Activated CD8-positive, alpha-beta memory T cell treated with anti-CD3 and anti-CD28 coated beads for 36 hours (primary cell): ENCODE measurements at regions not wholly inside any gene's neighbourhood (a gene's known extent, or its start where the extent isn't known, plus 50 kb on each side); places are given as distances from the start of the nearest gene placed in this dataset.
"Not testable (repeated sequence)": the region's sequence is repeated elsewhere in the genome, so short reads cannot be mapped to it uniquely, and the experiment has no call there.

Experiments
- CTCF ChIA-PET: fragments of 350-600 bp; sonication (Branson Sonifier 250); formaldehyde crosslinking; loops from one replicate; lab custom pipeline; 2021; ENCODE audit warnings: antibody characterized with exemption; lab: Charles Lee
- POLR2A ChIA-PET: fragments of 350-600 bp; sonication (Branson Sonifier 250); formaldehyde crosslinking; loops from one replicate; lab custom pipeline; 2021; ENCODE audit warnings: antibody characterized with exemption; lab: Charles Lee

DNA sequence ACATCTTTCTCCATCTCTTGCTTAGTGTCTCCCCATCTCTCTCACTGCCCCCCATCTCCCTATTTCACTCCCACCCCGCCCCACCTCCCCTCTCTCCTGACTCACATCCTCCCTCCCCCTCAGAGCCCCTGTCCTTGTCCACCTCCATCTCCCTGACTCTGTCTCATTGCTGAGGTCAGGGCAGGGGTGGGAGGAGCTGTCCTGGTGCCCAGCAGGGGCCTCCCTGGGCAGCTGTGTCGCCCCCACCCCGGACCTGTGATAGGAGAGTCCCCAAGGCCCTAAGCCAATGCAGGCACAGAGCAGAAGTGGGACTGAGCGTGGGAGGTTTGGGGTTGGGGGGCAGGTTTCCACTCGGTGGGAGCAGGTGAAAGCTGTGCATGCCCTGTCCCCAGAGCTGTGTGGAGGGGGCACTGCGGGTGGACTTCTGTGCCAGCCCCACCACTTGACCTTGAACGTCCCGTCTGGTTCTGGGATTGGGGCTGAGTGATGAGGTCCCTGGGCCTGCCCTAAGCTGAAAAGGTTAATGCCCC, 210.8 kb downstream of the TBC1D2B start:
- CTCF ChIA-PET, result no interaction called here

DNA sequence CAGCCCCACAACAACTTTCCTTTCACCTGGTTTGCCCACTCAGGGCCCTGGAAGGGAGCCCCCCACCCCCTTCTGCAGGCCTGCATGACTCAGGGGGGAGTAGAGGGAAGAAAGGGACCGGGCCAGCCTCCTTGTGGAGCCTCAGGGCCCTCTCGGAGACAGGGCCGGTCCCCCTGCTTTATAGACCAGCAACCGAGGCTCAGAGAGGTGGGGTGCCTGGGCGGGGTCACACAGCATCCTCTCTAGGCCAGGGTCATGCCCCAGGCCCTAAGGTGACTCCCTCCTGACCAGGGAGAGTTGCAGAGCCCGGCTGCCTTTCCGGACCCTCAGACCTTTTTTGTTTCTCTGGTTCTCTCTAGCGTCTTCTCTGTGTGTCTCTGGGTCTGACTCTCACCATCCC, 211.3 kb downstream of the TBC1D2B start:
- CTCF ChIA-PET, result no interaction called here
- POLR2A ChIA-PET, result no interaction called here

More for the DNA sequence above, 210.8 kb downstream of the TBC1D2B start:
- POLR2A ChIA-PET, result no interaction called here

DNA sequence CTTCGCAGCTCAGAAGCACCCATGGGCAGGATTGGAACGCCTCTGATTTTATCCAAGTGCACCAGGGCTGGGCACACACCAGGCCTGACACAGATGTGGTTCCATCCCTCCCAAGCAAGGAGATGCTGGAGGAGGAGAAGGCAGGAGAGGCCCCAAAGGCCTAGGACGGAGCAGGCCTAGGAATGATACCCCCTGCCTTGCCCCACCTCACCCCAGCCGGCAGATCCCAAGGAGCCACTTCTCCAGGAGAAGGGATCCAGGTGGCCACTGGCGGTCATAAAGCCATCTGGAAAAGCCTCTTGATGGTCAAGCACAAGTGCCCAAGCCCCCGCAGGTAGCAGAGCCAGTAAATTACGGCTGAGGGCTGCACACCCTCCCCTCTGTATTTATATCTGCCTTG, 211.8 kb downstream of the TBC1D2B start:
- POLR2A ChIA-PET, result no interaction called here
- CTCF ChIA-PET, result no interaction called here

DNA sequence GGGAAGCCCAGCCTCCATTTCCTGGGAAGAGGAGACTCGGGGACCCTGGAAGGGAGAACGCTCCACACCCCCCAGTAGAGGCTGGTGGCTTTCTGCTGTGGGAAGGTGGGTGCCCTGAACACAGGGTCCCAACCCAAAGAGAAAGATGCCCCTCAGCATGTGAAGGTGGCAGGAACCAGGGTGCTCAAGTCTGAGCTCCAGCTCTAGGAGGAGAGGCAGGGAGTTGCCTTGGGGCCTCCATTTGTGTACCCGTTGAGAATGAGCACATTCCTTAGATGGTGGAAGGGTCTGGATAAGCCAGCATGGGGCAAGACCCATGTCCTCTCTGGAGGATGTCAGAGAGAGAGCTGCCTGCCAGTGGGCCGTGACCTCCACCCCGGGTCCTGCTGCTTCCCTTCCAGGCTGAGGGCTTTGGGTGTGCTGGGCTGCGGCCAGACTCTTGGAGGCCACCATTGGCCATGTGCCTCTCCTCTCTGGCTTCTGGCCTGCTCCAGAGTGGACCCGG, 212.4 kb downstream of the TBC1D2B start:
- ChIA-PET CTCF (no interaction called here), POLR2A (no interaction called here)

DNA sequence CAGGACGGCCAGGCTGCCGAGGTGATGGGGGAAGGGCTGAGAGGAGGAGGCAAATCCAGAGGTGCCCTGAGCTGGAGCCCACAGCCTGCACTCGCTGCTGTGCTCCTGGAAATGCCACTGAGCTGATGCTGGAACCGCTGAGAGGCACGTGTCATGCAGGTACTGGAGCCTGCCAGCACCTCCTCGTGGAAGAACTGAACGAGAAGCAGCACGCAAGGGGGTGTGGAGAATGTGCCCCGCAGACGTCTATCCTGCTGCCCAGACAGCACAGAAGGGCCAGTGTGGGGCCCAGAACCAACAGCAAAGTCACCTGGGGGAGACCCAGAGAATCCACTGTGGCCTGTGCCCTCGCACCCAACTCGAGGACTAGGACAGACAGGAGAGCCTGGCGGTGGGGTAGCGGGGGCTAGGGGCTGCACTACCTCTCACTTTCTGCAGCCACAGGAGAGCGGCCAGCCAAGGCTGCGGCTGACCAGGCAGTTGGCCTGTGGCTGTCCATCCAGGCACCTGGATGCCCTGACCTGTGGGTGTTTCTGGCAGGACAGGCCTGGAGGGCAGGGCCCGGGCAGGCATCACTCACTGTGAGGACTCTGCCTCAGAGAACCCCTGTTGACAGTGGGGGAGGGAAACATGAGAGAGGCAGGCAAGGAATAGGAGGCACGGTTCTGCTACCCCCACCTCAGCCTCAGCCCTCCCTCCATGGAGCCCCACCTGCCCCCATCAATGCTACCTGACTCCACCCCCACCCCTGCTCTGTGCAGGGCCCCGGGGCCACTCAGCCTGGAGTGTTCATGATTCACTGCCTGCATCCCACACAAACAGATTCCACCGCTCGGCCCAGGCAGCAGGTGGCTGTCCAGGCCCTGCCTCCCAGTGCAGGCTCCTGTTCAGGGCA, 213.1 kb downstream of the TBC1D2B start:
- POLR2A ChIA-PET, result no interaction called here
- CTCF ChIA-PET, result no interaction called here

DNA sequence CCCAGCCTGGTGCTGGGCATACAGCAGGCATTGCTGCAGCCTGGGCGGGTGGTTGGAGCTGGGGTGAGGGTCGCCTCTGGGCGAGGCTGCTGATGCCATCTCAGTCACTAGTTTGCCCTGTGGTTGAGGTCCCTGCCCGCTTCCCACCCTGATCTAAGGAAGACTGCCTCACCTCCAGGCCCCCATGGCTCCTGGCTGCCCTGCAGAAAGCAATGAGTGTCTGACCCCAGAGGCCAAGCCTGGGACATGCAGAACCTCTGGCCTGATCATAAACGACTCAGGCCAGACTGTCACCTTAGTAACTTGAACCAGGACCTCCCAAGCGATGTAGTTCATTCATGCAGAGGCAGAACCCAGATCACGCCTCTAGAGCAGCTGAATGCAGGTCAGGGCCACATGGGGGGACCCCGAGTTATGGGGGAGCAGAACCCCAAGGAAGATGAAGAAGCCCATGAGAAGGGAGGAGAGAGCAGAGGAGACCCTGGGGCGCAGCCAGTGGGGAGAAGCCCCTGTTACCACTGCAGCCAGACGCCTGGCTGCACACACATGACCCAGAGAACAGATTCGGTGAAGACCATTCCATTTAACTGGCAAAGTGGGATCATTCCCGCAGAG, 213.9 kb downstream of the TBC1D2B start:
- CTCF ChIA-PET, result no interaction called here
- POLR2A ChIA-PET, result no interaction called here

DNA sequence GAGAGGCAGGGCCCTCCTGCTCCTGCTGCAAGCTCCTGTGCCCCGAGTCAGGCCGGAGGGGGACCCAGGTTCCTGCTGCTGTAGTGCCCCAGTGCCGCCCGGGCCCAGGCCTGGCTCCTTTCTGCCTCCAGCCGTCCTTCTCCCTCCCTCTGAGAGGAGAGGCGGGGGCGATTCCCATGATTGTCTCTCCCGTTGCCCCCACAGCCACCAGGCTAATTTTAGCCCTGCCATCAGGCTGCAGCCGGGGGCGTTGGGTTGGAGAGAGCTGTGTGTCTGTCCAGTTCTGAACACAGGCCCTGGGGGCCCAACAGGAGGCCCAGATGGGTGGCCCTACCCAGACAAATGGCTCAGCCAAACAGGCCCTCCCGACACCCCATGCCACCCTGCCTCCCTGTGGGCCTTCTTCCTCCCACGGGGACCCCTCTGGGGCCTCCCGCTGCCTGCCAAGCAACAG, 214.8 kb downstream of the TBC1D2B start:
- ChIA-PET CTCF (no interaction called here), POLR2A (no interaction called here)

DNA sequence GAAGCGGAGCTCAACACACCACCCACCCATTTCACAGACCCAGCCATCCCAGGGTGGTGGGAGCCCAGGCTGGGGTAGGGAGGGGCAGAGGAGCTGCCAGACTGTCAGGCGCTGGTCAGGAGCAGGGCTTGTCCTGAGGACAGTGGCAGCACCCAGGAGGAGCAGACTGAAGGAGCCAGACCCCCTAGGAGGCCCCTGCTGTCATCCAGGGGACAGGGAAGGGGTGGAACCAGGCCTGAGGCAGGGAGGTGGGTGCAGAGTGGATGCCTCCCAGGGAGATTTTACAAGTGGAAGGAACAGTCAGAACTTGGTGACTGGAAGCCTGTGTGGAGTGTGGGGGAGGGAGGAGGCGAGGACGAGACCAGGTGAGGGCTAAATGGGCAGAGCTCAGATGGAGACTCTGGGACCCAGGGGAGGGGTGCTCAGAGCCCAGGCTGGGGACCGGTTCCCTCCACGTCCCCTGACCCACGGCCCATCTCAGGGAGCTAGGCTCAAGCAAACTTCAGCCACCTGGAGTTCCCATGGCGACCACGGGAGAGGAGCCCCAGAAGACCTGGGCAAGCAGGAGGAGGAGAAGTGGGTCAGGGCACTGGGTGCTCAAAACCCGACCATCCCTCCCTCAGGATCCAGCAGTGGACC, 215.4 kb downstream of the TBC1D2B start:
- CTCF ChIA-PET, result not testable (repeated sequence)

DNA sequence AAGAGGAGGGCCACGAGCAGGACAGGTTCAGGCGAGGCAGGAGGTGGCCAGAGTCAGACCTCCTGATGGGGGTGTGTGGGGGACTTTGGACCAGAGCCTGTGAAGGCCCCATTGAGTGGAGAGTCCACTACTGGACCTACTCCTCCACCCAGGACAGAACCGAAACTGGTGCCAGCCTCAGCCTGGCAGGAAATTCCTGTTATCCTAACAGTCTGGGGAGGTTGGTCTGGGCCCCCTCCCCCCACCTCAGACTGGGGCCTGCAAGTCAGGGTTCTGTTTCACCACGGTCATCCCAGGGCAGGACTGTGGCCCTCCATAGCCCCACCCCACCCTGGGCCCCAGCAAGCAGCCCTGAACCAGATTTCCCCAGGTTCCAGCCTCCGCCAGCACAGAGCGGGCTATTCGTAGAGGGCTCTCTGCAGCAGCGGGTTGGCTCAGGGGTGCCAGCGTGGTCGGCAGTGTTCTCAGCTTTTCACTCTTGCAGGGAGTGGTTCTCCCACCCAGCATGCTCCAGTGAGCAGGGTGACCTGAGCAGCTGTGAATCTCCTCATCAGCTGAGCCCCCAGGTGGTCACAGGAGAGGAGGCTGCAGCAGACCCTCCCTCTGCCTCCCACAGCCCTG, 217.3 kb downstream of the TBC1D2B start:
- POLR2A ChIA-PET, result no interaction called here

More for the DNA sequence above, 215.4 kb downstream of the TBC1D2B start:
- POLR2A ChIA-PET, result not testable (repeated sequence)

DNA sequence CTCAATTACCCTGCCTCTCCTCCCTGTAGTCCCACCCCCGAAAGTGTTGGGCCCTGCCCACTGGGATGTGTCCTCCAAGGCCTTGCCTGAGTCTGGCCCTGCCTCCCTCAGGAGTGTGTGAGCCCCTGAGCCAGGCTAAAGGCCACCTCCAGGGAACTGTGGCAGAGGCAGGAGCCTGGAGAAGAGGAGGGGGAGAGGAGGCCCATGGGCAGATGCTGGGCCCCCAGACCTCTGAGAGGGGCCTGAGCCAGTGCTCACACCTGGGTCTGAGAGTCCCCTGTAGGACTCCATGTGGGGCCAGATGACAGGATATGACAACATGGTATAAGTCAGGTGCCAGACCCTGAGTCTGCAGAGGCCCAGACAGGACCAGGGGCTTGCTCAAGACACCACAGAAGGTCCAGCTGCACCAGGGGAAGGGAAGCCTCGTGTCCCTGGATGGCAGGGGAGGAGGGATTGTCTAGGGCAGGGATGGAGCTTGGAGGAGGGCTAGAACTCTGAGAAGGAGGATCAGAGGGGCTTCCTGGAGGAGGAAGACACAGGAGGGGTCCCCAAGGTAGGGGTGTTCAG, 217.9 kb downstream of the TBC1D2B start:
- CTCF ChIA-PET, result no interaction called here
- POLR2A ChIA-PET, result no interaction called here

More for the DNA sequence above, 217.3 kb downstream of the TBC1D2B start:
- CTCF ChIA-PET, result no interaction called here

DNA sequence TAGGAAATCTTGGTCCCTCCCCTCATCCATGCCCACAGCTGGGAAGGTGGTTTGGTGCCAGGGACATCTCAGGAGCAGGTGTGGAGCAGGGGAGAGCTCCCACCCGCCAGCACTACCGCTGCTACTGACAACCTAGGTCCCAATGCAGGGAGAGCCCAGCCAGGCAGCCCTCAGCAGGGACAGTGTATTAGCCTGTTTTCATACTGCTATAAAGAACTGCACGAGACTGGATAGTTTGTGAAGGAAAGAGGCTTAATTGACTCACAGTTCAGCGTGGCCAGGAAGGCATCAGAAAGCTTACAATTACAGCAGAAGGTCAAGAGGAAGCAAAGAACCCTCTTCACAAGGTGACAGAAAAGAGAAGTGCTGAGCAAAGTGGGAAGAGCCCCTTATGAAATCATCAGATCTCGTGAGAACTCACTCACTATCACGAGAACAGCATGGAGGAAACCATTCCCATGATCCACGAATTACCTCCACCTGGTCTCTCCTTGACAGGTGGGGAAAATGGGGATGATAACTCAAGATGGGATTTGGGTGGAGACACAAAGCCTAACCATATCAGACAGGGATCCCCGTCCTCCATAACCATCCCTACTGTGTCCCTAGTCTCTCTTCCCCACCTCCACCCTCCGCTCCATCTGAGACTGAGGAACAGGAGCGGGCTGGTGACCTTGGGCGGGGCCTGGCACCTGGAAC, 218.6 kb downstream of the TBC1D2B start:
- ChIA-PET POLR2A (no interaction called here), CTCF (no interaction called here)

DNA sequence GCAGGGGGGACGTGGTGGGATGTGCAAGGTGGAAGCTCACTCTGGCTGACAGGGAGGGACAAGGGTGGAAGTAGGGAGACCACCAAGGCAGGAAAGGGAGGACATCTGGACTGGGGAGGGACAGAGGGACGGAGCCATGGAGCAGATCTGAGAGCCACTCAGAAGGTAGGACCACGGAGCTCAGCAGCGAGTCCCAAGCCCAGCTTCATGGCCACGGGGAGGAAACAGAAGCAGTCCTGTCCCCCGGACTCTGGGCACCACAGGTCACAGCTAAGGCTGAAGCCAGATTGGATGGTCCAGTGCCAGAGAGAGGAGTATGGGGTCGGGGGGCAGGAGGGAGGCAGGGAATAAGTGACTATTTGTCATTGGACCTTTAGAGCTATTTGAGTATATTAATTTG, 220.1 kb downstream of the TBC1D2B start:
- POLR2A ChIA-PET, result no interaction called here
- CTCF ChIA-PET, result no interaction called here

DNA sequence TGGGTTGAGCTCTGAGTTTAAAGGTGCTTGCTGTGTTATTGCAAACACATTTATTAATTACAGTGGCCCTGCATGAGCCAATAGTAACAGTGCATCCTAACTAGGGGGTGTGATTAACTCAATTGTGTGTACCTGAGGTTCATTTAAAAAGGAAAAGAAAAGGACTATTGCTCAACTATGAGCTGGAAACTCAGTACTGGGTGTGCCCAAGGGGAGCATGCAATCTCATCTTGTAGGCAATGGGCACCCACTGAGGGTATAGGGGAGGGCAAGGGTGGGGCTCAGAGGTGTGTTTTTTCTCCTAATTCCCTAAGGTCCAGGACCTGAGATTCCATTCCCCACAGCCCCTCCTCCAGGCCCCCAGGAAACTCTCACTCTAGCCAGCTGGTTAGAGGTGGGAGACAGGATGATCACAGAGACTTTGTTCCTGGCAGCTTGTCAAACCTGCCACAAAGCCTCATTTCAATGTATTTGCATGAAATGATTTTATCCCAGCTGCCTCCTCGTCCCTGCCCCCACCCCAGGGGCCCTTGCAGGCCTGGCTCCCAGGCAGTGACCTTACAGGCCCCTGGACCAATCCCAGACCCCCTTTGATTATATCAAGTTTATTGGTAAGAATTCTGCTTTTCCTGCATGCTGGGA, 220.7 kb downstream of the TBC1D2B start:
- POLR2A ChIA-PET, result interaction anchor here (0.5 kb wide), 1 partner anchor 1044 kb away, joined by 4 read pairs; no protein-coding TSS in a partner anchor
- CTCF ChIA-PET, result no interaction called here

DNA sequence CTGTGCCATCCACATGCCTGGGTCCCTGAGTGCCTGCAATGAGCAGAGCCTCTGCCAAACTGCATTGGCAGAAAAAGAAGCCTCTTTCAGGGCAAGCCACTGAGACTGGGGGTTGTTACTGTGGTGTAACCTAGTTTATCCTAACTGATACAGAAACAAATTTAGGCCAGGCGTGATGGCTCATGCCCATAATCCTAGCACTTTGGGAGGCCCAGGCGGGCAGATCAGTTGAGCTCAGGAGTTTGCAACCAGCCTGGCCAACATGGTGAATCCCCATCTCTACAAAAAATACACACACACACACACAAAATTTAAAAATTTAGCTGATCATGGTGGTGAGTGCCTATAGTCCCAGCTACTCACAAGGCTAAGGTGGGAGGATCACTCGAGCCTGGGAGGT, 221.6 kb downstream of the TBC1D2B start:
- ChIA-PET POLR2A (no interaction called here), CTCF (interaction anchor here (0.7 kb wide), 1 partner anchor 349 kb away, joined by 3 read pairs; no protein-coding TSS in a partner anchor)

DNA sequence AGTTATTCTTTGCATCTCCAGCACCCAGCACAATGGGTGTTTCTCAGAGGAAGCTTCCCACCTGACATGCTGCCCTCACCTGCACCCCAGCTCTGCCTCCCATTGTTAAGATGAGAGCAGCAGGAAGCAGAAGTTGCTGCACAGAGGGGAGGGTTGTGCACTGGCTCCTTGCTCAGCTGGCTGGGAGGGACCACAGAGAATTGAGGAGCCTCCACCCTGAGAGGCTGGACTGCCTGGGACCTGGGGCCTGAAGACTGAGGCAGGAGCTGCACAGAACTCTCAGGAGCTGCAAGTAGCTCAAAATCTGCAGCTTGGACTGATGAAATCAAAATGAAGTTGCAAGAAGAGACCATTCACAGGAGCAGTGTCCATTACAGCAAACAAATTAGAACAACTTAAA, 222.3 kb upstream of the LINGO1 start:
- ChIA-PET CTCF (interaction anchor here (0.7 kb wide), 1 partner anchor 348 kb away, joined by 3 read pairs; no protein-coding TSS in a partner anchor), POLR2A (no interaction called here)

DNA sequence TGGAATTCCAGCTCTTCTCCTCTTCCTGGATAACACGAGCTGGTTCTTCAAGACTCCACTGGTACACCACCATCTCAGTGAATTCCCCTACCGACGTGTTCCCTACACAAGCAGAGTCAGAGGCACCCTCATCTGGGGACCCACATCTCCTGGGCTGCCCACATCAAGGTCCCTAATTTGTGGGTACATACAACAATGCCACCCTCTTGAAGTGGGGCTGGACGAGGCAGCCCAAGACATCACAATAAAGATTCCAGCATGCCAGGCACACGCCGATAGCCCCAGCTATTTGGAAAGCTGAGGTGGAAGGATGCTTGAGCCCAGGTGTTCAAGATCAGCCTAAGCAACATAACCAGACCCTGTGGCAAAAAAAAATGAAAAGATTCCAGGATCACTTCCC, 221.2 kb upstream of the LINGO1 start:
- POLR2A ChIA-PET, result no interaction called here
- CTCF ChIA-PET, result no interaction called here

DNA sequence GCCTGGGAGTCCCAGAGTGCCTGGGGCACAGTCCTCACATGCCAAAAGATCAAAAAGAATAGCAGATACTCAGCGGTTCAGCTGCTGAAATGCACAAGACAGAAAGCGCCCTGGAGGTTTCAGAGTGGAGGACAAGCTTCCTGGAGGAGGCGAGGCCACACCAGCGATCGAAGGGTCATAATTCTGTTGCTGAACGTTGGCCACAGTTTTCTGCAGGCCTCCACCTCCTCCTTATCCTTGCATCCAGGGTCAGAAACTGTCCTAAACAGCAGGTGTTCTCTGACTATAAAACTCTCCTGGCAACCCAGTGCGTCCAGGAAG, 220.3 kb upstream of the LINGO1 start:
- CTCF ChIA-PET, result no interaction called here
- POLR2A ChIA-PET, result no interaction called here
